NCI-H748 (cell line): ENCODE measurements at regions not wholly inside any gene's neighbourhood (a gene's known extent, or its start where the extent isn't known, plus 50 kb on each side); places are given as distances from the start of the nearest gene placed in this dataset.
A peak's percentile ranks its signal among the peaks of the same experiment; 100 is the strongest.
"Not testable (repeated sequence)": the region's sequence is repeated elsewhere in the genome, so short reads cannot be mapped to it uniquely, and the experiment has no call there.

ENCODE experiments used
- DNase-seq: peaks from one replicate; lab custom pipeline; 2025; ENCODE audit not compliant: unreplicated experiment; lab: John Stamatoyannopoulos, UW

GRCh38 chr4:104002318-104002717 lies 282.5 kb upstream of the TACR3 start:
- DNase-seq: not testable (repeated sequence)

GRCh38 chr4:103998756-103999155 lies 279.0 kb upstream of the TACR3 start:
- DNase-seq: no peak

GRCh38 chr4:103996637-103997036 lies 276.9 kb upstream of the TACR3 start:
- DNase-seq: peak; percentile 28

- DNase-seq: peak; percentile 72
Observed at GRCh38 chr4:103996064-103996463, 276.3 kb upstream of the TACR3 start.

DNA sequence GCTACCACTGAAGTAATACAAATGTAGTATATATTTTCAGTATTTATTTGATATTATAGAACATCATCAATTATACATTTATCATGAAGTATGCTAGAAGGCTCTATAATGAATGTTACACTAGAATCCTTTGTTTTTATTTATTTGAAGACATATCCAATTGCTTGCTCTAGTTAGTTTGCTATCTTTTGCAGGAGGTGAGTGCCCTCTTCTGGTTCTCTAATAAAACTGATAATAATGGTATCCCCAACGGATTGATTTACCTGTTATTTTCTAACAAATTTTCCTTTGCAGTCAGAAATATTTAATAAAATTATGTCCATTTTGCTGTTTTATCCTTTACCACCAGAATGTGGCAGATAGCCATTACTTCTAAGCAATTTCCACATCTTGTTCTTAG lies 274.3 kb upstream of the TACR3 start:
- DNase-seq: peak; percentile 24

DNA sequence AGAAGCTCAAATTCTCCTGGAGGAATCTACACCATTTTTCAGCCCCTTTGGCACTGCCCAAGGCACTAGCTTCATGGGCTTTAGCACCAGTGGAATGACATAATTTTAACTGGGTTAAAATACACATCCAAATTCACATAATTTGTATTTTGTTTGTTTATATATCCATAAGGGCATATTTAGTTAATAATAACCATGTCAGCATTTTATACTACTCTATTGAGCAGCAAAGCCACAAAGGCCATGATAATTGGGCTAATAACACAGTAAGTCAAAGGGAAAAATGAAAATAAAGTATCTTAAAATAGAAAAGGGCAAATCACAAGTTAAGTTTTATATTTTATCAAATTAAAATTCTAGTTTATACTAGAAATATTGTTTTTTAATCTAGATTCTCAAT lies 262.7 kb upstream of the TACR3 start:
- DNase-seq: no peak

DNA sequence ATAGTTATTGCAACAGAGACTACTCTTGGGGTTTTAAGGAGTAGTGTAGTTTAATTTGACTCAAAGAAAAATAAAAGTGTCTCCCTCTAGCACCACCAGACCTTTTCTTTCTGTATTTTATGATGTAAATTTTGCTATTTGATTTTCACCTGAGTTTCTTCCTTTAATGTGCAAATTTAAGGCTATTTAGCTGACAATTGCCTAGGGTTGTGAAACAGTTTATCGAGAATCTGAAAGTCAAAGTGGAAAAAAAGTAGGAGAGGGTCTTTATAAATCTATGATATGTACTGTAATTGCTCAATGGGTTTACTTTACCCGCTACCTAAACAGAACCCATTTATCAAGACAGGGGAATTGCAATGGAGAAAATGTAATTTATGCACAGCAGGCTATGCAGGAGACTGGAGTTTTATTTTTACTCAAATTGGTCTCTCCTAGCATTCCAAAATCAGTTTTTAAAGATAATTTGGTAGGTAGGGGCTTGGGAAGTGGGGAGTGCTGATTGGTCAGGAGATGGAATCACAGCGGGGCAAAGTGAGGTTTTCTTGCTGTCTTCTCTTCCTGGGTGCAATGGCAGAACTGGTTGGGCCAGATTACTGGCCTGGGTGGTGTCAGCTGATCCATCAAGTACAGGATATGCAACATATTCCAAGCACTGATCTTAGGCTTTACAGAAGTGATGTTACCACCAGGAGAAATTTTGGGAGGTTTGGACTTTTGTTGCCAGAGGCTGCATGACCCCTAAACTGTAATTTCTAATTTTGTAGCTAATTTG lies 228.6 kb upstream of the TACR3 start:
- no peak for DNase-seq

GRCh38 chr4:103947617-103948016 lies 227.8 kb upstream of the TACR3 start:
- DNase-seq: no peak

DNA sequence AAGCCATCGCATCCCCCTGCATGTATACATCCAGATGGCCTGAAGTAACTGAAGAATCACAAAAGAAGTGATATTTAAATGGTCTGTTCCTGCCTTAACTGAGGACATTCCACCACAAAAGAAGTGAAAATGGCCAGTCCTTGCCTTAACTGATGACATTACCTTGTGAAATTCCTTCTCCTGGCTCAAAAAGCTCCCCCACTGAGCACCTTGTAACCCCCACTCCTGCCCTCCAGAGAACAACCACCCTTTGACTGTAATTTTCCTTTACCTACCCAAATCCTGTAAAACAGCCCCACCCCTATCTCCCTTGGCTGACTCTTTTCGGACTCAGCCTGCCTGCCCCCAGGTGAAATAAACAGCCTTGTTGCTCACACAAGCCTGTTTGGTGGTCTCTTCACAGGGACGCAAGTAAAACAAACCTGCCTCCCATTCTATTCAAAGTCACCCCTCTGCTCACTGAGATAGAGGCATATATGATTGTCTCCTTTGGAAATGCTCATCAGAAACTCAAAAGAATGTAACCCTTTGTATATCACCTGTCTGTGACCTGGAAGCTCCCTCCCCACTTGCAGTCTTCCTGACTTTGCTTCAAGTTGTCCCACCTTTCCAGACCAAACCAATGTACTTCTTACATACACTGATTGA lies 227.0 kb upstream of the TACR3 start:
- DNase-seq: not testable (repeated sequence)

DNA sequence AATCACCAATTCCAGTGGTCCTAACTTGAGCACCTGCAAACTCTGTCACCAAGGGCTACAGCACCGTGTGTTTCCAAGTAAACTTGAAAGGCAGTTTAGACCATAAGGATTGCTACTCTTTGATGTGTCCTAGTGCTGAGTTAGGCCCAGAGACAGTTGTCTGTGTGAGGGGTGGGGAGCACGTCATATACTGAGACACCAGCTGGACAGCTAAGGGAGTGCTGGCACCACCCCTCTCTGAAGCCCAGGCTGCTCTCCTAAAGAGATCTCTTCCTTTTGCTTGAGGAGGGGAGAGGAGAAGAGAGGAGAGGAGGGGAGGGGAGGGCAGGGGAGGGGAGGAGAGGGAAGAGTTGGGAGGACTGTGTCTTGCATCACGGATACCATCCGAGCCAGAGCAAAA lies 218.7 kb upstream of the TACR3 start:
- no peak for DNase-seq

GRCh38 chr4:103936653-103937145 lies 216.9 kb upstream of the TACR3 start:
- DNase-seq: no peak

DNA sequence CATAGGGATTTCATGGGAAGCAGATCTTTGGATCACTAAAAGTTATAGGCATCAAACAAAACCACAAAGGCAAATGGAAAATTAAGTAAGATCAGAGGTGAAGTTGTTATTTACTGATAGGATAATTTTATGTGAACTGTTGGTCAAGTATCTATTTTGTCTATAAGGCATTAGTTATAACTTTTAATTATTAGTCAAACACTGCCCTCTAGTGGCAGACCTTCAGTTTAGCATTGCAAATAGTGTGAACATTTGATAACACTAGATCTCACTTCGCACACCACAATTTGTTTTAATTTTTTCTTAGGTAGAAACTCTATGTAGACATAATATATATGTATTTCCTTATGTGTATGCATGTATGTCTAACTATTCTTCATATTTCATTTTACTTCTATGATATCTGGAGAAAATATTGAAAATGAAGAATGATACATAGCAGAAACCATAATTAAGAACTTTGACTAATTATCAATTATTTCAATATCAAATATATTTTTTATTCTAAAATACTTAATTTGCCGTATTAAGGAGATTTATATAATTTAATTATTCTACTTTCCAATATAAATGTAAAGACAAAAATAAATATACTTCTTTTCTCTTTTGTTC lies 214.5 kb upstream of the TACR3 start:
- DNase-seq: peak; percentile 59

DNA sequence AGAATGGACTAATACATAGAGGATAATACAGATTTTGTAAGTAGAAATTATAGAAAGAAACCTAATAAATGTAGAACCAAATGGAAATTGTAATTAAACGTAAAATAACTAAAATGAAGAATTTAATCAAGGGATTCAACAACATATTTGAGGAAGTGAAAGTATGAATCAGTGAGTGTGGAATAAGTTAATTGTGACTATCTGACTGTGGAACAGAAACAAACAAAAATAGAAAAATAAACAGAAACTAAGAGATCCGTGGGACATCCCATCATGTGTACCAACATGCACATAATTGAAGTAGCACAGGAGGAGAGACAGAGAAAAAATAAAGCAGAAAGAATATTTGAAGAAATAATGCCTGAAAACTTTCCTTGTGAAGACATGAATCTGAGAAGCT lies 208.6 kb upstream of the TACR3 start:
- no peak for DNase-seq

- no peak for DNase-seq
Observed at GRCh38 chr4:103923551-103923950, 203.8 kb upstream of the TACR3 start.

DNA sequence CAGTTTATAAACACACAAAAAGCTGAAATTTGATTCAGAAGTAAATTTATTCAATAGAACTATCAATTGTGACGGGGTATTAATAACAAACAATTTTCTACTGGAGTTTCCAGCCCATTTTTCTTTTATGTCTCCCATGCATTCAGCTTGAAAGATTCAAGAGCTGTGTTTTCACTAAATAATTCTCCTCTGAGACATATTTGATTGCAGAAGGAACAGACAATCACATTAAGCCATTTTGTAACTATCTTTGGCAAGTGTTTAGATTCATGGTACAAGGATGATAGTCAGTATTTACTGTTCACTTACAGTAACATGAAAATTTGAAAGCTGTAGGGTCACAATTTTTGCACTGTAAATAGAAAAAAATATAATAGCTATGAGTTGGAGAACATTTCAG lies 198.4 kb upstream of the TACR3 start:
- DNase-seq: no peak

GRCh38 chr4:103915224-103915869 lies 195.6 kb upstream of the TACR3 start:
- peak; percentile 21 for DNase-seq

DNA sequence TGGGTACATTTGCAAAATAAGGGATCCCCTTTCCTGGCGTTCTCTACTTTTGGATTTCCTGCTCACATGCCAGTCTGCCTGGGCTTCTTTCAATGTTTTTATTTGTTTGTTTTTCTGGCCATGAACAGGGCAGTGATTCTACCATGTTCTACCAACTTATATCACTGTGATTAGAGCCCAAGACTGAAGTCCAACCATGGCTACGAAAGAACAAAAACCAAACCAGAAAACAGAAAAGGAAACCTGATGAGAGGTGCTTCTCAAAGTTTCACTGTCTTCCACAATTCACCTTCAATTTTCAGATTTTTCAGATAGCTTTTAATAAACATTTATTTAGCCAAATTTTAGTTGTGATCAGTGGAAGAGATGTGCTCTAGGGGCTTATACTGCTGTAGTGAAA lies 187.6 kb upstream of the TACR3 start:
- no peak for DNase-seq

GRCh38 chr4:103904123-103904522 lies 184.3 kb upstream of the TACR3 start:
- no peak for DNase-seq

- DNase-seq: no peak
Observed at GRCh38 chr4:103902730-103903129, 182.9 kb upstream of the TACR3 start.

- no peak for DNase-seq
Observed at GRCh38 chr4:103895876-103896465, 176.2 kb upstream of the TACR3 start.

GRCh38 chr4:103892586-103892985 lies 172.8 kb upstream of the TACR3 start:
- DNase-seq: no peak
